Mesenchymal stem cell (in vitro differentiated cells and primary cell): ENCODE measurements at regions not wholly inside any gene's neighbourhood (a gene's known extent, or its start where the extent isn't known, plus 50 kb on each side); places are given as distances from the start of the nearest gene placed in this dataset.
A peak's percentile ranks its signal among the peaks of the same experiment; 100 is the strongest.

Source experiments
- DNase-seq: peaks from one replicate; pipeline ENCODE4 v3.0.0-alpha.2; 2013
- H2AFZ ChIP-seq: one replicate; pipeline ENCODE4 v1.6.1; 2013; ENCODE audit warnings: low read depth, mild to moderate bottlenecking, control low read depth, inconsistent platforms, low read length, moderate library complexity
- H2AK5ac ChIP-seq: 2 replicates; pipeline ENCODE4 v1.6.1; 2013; ENCODE audit warnings: low read length, moderate library complexity, mild to moderate bottlenecking, inconsistent platforms; ENCODE audit not compliant: severe bottlenecking
- H2BK120ac ChIP-seq: one replicate; pipeline ENCODE4 v1.6.1; 2013; ENCODE audit warnings: low read depth, mild to moderate bottlenecking, inconsistent platforms, low read length, moderate library complexity
- H2BK12ac ChIP-seq, 2 experiments: one replicate each; pipeline ENCODE4 v1.6.1; 2013; ENCODE audit warnings: inconsistent platforms in 2 of 2, low read length in 2 of 2, mild to moderate bottlenecking in 2 of 2, moderate library complexity in 2 of 2, control low read depth in 1 of 2
- H2BK15ac ChIP-seq: one replicate; pipeline ENCODE4 v1.6.1; 2013; ENCODE audit warnings: mild to moderate bottlenecking, low read depth, inconsistent platforms; ENCODE audit not compliant: poor library complexity, severe bottlenecking
- H2BK5ac ChIP-seq: 2 replicates; pipeline ENCODE4 v1.6.1; 2013; ENCODE audit warnings: low read depth, mild to moderate bottlenecking, low read length, control low read depth, inconsistent platforms; ENCODE audit not compliant: poor library complexity, severe bottlenecking
- H3K14ac ChIP-seq, 2 experiments: one replicate each; pipeline ENCODE4 v1.6.1; 2013; ENCODE audit warnings: inconsistent platforms in 2 of 2, low read length in 2 of 2, control low read depth in 1 of 2, mild to moderate bottlenecking in 1 of 2, moderate library complexity in 1 of 2
- H3K18ac ChIP-seq, 2 experiments: one replicate each; pipeline ENCODE4 v1.6.1; 2013; ENCODE audit warnings: inconsistent platforms in 2 of 2, low read length in 2 of 2, control low read depth in 1 of 2, low read depth in 1 of 2, mild to moderate bottlenecking in 1 of 2
- H3K23ac ChIP-seq, 2 experiments: one replicate each; pipeline ENCODE4 v1.6.1; 2013; ENCODE audit warnings: inconsistent platforms in 2 of 2, low read length in 2 of 2, mild to moderate bottlenecking in 2 of 2, moderate library complexity in 2 of 2, control low read depth in 1 of 2
- H3K27ac ChIP-seq: 2 replicates; pipeline ENCODE4 v1.5.1; 2013; ENCODE audit warnings: mild to moderate bottlenecking, moderate library complexity, low read length, control low read depth, inconsistent platforms; ENCODE audit not compliant: poor library complexity, severe bottlenecking
- H3K27me3 ChIP-seq, 2 experiments: 2 replicates each; pipeline versions ENCODE4 v1.6.1 to v1.7.0; 2013; ENCODE audit warnings: low read length in 2 of 2, mild to moderate bottlenecking in 2 of 2, moderate library complexity in 2 of 2, control low read depth in 1 of 2, inconsistent platforms in 1 of 2; ENCODE audit not compliant: control insufficient read depth in 1 of 2, insufficient read depth in 1 of 2
- H3K36me3 ChIP-seq, 2 experiments: 2 replicates each; pipeline versions ENCODE4 v1.6.1 to v1.7.0; 2013; ENCODE audit warnings: low read length in 2 of 2, control low read depth in 1 of 2, inconsistent platforms in 1 of 2, low read depth in 1 of 2, mild to moderate bottlenecking in 1 of 2; ENCODE audit not compliant: insufficient read depth in 2 of 2, control insufficient read depth in 1 of 2
- H3K4ac ChIP-seq, 2 experiments: one replicate each; pipeline ENCODE4 v1.6.1; 2013; ENCODE audit warnings: inconsistent platforms in 2 of 2, low read length in 2 of 2, mild to moderate bottlenecking in 2 of 2, moderate library complexity in 2 of 2, control low read depth in 1 of 2, low read depth in 1 of 2
- H3K4me1 ChIP-seq: 2 replicates; pipeline ENCODE4 v1.6.1; 2013; ENCODE audit warnings: low read depth, low read length, control low read depth; ENCODE audit not compliant: control insufficient read depth, insufficient read depth
- H3K4me2 ChIP-seq: 2 replicates; pipeline ENCODE4 v1.6.1; 2013; ENCODE audit warnings: low read length, mild to moderate bottlenecking, inconsistent platforms; ENCODE audit not compliant: poor library complexity, severe bottlenecking
- H3K4me3 ChIP-seq, 2 experiments: 2 replicates each; pipeline versions ENCODE4 v1.5.1 to v1.7.0; 2013; ENCODE audit warnings: low read length in 2 of 2, mild to moderate bottlenecking in 2 of 2, control low read depth in 1 of 2, low read depth in 1 of 2; ENCODE audit not compliant: insufficient read depth in 1 of 2
- H3K79me1 ChIP-seq: replicated peaks from 2 replicates; pipeline ENCODE4 v1.6.1; 2013; ENCODE audit warnings: mild to moderate bottlenecking, control low read depth, low read length, inconsistent platforms; ENCODE audit not compliant: poor library complexity, severe bottlenecking
- H3K9ac ChIP-seq: 2 replicates; pipeline ENCODE4 v1.7.0; 2013; ENCODE audit warnings: mild to moderate bottlenecking, low read length, moderate library complexity
- H3K9me3 ChIP-seq: 2 replicates; pipeline ENCODE4 v1.7.0; 2013; ENCODE audit warnings: mild to moderate bottlenecking, low read length; ENCODE audit not compliant: control insufficient read depth
- H4K8ac ChIP-seq: one replicate; pipeline ENCODE4 v1.6.1; 2013; ENCODE audit warnings: inconsistent platforms, mild to moderate bottlenecking, low read length, moderate library complexity
- H4K91ac ChIP-seq: one replicate; pipeline ENCODE4 v1.6.1; 2013; ENCODE audit warnings: mild to moderate bottlenecking, low read length, inconsistent platforms
- WGBS: methylation state at CpG from one replicate; pipeline ENCODE4 v1.1.7; 2013; ENCODE audit warnings: mixed read lengths; 5-methylcytosine and 5-hydroxymethylcytosine counted together

- Histone ChIP-seq H3K4ac (no peak overlapping the region), H2AK5ac (no peak overlapping the region), H2BK15ac (no peak overlapping the region), H3K23ac (no peak overlapping the region), H3K9me3 (no peaks in the 10 kb centered on the region), H3K14ac (no peak overlapping the region), H3K36me3 (no peaks in the 10 kb centered on the region), H4K91ac (no peak overlapping the region), H3K27me3 (peaks cover 0 to 4% of the 10 kb centered on the region in 2 experiments), H3K9ac (no peak overlapping the region), H2BK120ac (no peak overlapping the region), H2BK5ac (no peak overlapping the region), H3K4me1 (peaks cover 8% of the 10 kb centered on the region), H2BK12ac (no peak overlapping the region), H3K79me1 (no peaks in the 10 kb centered on the region), H3K4me3 (no peak overlapping the region), H3K18ac (no peak overlapping the region), H3K27ac (no peak overlapping the region), H4K8ac (no peak overlapping the region), H3K4me2 (no peak overlapping the region), H2AFZ (no peak overlapping the region)
- DNase-seq = no peak
- WGBS = 95% methylated on average over 1 of the region's 1 CpG
These were observed 219.3 kb upstream of the TNP1 start for GRCh38 chr2:217079165-217079564.

DNA sequence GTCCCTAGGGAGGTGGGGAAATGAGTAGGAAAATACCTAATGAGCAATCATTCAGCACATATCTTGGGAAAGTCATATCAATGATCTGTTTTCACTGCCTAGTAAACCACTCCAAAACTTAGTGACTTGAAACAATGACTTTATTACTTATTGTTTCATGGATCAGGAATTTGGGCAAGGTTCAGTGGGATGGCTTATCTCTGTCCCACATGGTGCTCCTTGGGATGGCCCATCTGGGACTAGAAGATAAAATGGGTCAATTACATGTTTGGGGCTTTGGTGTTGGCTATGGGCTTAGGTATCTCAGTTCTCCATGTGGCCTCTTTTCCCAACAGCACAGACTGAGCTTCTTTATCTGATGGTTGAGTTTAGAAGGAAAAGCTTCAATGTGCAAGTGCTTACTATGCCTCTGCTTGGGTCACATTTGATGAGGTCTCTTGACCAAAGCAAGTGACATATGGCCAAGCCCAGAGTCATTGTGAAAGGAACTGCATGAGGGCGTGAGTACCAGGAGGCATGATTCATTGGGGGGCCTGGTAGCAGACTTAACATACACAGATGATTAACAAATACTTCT, 218.1 kb upstream of the TNP1 start:
- Histone ChIP-seq H3K4me3 (no peak overlapping the region), H3K14ac (no peak overlapping the region), H4K91ac (no peak overlapping the region), H3K4me1 (peaks cover 8% of the 10 kb centered on the region), H3K4ac (peak overlapping the region in 1 of 2 experiments; percentile 45), H2AFZ (no peak overlapping the region), H3K27me3 (peaks cover 0 to 4% of the 10 kb centered on the region in 2 experiments), H3K79me1 (no peaks in the 10 kb centered on the region), H2AK5ac (no peak overlapping the region), H3K27ac (no peak overlapping the region), H3K9ac (no peak overlapping the region), H2BK120ac (no peak overlapping the region), H3K36me3 (no peaks in the 10 kb centered on the region), H2BK15ac (no peak overlapping the region), H2BK12ac (peak overlapping the region; percentile 69 to 85), H4K8ac (no peak overlapping the region), H2BK5ac (no peak overlapping the region), H3K23ac (no peak overlapping the region), H3K18ac (no peak overlapping the region), H3K9me3 (no peaks in the 10 kb centered on the region), H3K4me2 (no peak overlapping the region)
- 89% methylated on average over 1 of the region's 1 CpG for WGBS
- DNase-seq = peak; percentile 62

- Histone ChIP-seq H3K9me3 (no peaks in the 10 kb centered on the region), H4K8ac (no peak overlapping the region), H3K9ac (no peak overlapping the region), H2BK120ac (no peak overlapping the region), H3K14ac (no peak overlapping the region), H2AFZ (no peak overlapping the region), H3K27me3 (no peaks in the 10 kb centered on the region), H3K27ac (no peak overlapping the region), H2BK5ac (no peak overlapping the region), H3K4me2 (no peak overlapping the region), H4K91ac (no peak overlapping the region), H2BK15ac (no peak overlapping the region), H3K23ac (no peak overlapping the region), H2BK12ac (peak overlapping the region; percentile 57 to 72), H3K4me3 (no peak overlapping the region), H3K4ac (no peak overlapping the region), H3K79me1 (no peaks in the 10 kb centered on the region), H3K36me3 (no peaks in the 10 kb centered on the region), H2AK5ac (no peak overlapping the region), H3K4me1 (peaks cover 8% of the 10 kb centered on the region), H3K18ac (no peak overlapping the region)
- 82% methylated on average over 6 of the region's 6 CpGs for WGBS
- DNase-seq = no peak
These were observed 216.9 kb upstream of the TNP1 start for GRCh38 chr2:217076657-217077232.

- WGBS = 95% methylated on average over 3 of the region's 3 CpGs
- no peak overlapping the region for H3K9ac ChIP-seq
These were observed 216.2 kb upstream of the TNP1 start for GRCh38 chr2:217076058-217076435.

More at GRCh38 chr2:217076058-217076435, 216.2 kb upstream of the TNP1 start:
- no peak overlapping the region for H2BK5ac ChIP-seq
- no peak overlapping the region for H3K18ac ChIP-seq
- H3K4me1 ChIP-seq = peaks cover 8% of the 10 kb centered on the region
- no peak overlapping the region for H4K8ac ChIP-seq
- DNase-seq = no peak
- H2BK12ac ChIP-seq = peak overlapping the region in 1 of 2 experiments; percentile 83
- no peak overlapping the region for H2AK5ac ChIP-seq
- no peak overlapping the region for H2BK120ac ChIP-seq
- H3K4me3 ChIP-seq = no peak overlapping the region
- H3K36me3 ChIP-seq = no peaks in the 10 kb centered on the region
- H2AFZ ChIP-seq = no peak overlapping the region
- H3K14ac ChIP-seq = peak overlapping the region in 1 of 2 experiments; percentile 39
- no peaks in the 10 kb centered on the region for H3K79me1 ChIP-seq
- no peaks in the 10 kb centered on the region for H3K9me3 ChIP-seq
- H3K4me2 ChIP-seq = no peak overlapping the region
- H3K27me3 ChIP-seq = no peaks in the 10 kb centered on the region
- H3K27ac ChIP-seq = no peak overlapping the region
- H3K4ac ChIP-seq = no peak overlapping the region
- no peak overlapping the region for H3K23ac ChIP-seq
- no peak overlapping the region for H4K91ac ChIP-seq
- no peak overlapping the region for H2BK15ac ChIP-seq
